Astrocyte of the hippocampus (primary cell): ENCODE measurements at regions not wholly inside any gene's neighbourhood (a gene's known extent, or its start where the extent isn't known, plus 50 kb on each side); places are given as distances from the start of the nearest gene placed in this dataset.

Source experiments
- DNase-seq: peaks from one replicate; pipeline ENCODE4 v3.0.0; 2011; ENCODE audit warnings: low read depth, low spot score

- peak; percentile 47 for DNase-seq
These were observed 54.5 kb upstream of the PLXNA2 start for GRCh38 chr1:208298593-208299269.

- DNase-seq: no peak
These were observed 56.0 kb upstream of the PLXNA2 start for GRCh38 chr1:208300084-208300770.

GRCh38 chr1:208302699-208303238, 58.6 kb upstream of the PLXNA2 start:
- DNase-seq: no peak

- peak; percentile 63 for DNase-seq
These were observed 59.8 kb upstream of the PLXNA2 start for GRCh38 chr1:208303743-208304712.

GRCh38 chr1:208308221-208308620, 64.0 kb upstream of the PLXNA2 start:
- DNase-seq: no peak

GRCh38 chr1:208309771-208310170, 65.6 kb upstream of the PLXNA2 start:
- DNase-seq: no peak

- no peak for DNase-seq
These were observed 68.5 kb upstream of the PLXNA2 start for GRCh38 chr1:208312706-208313105.

- no peak for DNase-seq
These were observed 70.2 kb upstream of the PLXNA2 start for GRCh38 chr1:208314431-208314830.

GRCh38 chr1:208318150-208318734, 74.1 kb upstream of the PLXNA2 start:
- no peak for DNase-seq

GRCh38 chr1:208324005-208324404, 79.8 kb upstream of the PLXNA2 start:
- no peak for DNase-seq

GRCh38 chr1:208326033-208326432, 81.8 kb upstream of the PLXNA2 start:
- no peak for DNase-seq

- DNase-seq: no peak
These were observed 85.1 kb upstream of the PLXNA2 start for GRCh38 chr1:208329300-208329699.

- DNase-seq: no peak
These were observed 88.0 kb upstream of the PLXNA2 start for GRCh38 chr1:208332036-208332773.

GRCh38 chr1:208332774-208333126, 88.6 kb upstream of the PLXNA2 start:
- DNase-seq: no peak

GRCh38 chr1:208333676-208334075, 89.5 kb upstream of the PLXNA2 start:
- no peak for DNase-seq

GRCh38 chr1:208335371-208336136, 91.4 kb upstream of the PLXNA2 start:
- DNase-seq: peak; percentile 28

- no peak for DNase-seq
These were observed 91.9 kb upstream of the PLXNA2 start for GRCh38 chr1:208336137-208336518.

GRCh38 chr1:208339911-208340310, 95.7 kb upstream of the PLXNA2 start:
- no peak for DNase-seq

- no peak for DNase-seq
These were observed 99.0 kb upstream of the PLXNA2 start for GRCh38 chr1:208343226-208343625.

GRCh38 chr1:208344202-208344857, 100.1 kb upstream of the PLXNA2 start:
- DNase-seq: peak; percentile 32
